K562 (cell line): ENCODE measurements at regions not wholly inside any gene's neighbourhood (a gene's known extent, or its start where the extent isn't known, plus 50 kb on each side); places are given as distances from the start of the nearest gene placed in this dataset.
A peak's percentile ranks its signal among the peaks of the same experiment; 100 is the strongest.
"Not testable (repeated sequence)": the region's sequence is repeated elsewhere in the genome, so short reads cannot be mapped to it uniquely, and the experiment has no call there.

Experiments used
- ATAC-seq: fragments of 200-7000 bp; cut with Tn5 transposase; 3 replicates; pipeline ENCODE4 v1.9.1; 2020; ENCODE audit warnings: moderate library complexity
- BruUV-seq: library from RNA; stranded (reverse); fragments of 400-500 nt; replicated peaks from 2 replicates; lab custom pipeline; 2021; lab: Mats Ljungman, UMichigan
- CTCF ChIA-PET: fragments of 300-600 bp; formaldehyde crosslinking; extraction: SDS; loops from one replicate; lab custom pipeline; 2021; ENCODE audit warnings: low intra/inter-chr PET ratio; lab: Yijun Ruan, JAX
- POLR2A ChIA-PET: fragments of 300-600, 350-650 bp; sonication (Branson Sonifier 250); formaldehyde crosslinking; extraction: SDS; loops from one replicate; lab custom pipeline; 2021; ENCODE audit warnings: antibody characterized with exemption, inconsistent platforms; lab: Yijun Ruan, JAX
- DNase-seq, 4 experiments: peaks; one replicate each; pipeline versions ENCODE4 v3.0.0 to v3.0.0-alpha.2; 2011 to 2018; ENCODE audit warnings: low spot score in 3 of 4, mixed read lengths in 3 of 4; ENCODE audit errors: extremely low read depth in 1 of 4
- FAIRE-seq: peaks from 2 replicates; lab custom pipeline; 2011; peaks lifted over from hg19 to GRCh38; lab: Jason Lieb, UNC
- H2AFZ ChIP-seq: 2 replicates; pipeline ENCODE4 v1.6.0; 2011; ENCODE audit warnings: low read depth, low read length, control low read depth, inconsistent platforms
- H3K27ac ChIP-seq: fragments of 200-600 bp; 3 replicates; pipeline ENCODE4 v1.8.0; 2011; ENCODE audit warnings: low read depth, mild to moderate bottlenecking, control low read depth, inconsistent platforms, low read length, moderate library complexity, mixed read lengths; ENCODE audit errors: extremely low read depth
- H3K27me3 ChIP-seq, 2 experiments: fragments of 300-600 bp in 1 of 2; 2 replicates in 1 of 2; 3 replicates in 1 of 2; pipeline versions ENCODE4 v1.6.0 to v1.8.0; 2011; ENCODE audit warnings: inconsistent platforms in 2 of 2, low read length in 2 of 2, mild to moderate bottlenecking in 1 of 2, mixed read lengths in 1 of 2, moderate library complexity in 1 of 2; ENCODE audit not compliant: control insufficient read depth in 2 of 2, insufficient read depth in 2 of 2
- H3K36me3 ChIP-seq: fragments of 300-600 bp; 3 replicates; pipeline ENCODE4 v1.8.0; 2011; ENCODE audit warnings: mild to moderate bottlenecking, low read length, inconsistent platforms; ENCODE audit not compliant: control insufficient read depth, insufficient read depth
- H3K4me1 ChIP-seq, 2 experiments: fragments of 200-600 bp in 1 of 2; replicated peaks in 1 of 2; 2 replicates in 1 of 2; 3 replicates in 1 of 2; pipeline versions ENCODE4 v1.5.1 to v1.8.0; 2011; ENCODE audit warnings: inconsistent platforms in 2 of 2, low read length in 2 of 2, mild to moderate bottlenecking in 1 of 2, mixed read lengths in 1 of 2, moderate library complexity in 1 of 2; ENCODE audit not compliant: control insufficient read depth in 2 of 2, insufficient read depth in 2 of 2
- H3K4me2 ChIP-seq: 2 replicates; pipeline ENCODE4 v1.6.1; 2011; ENCODE audit warnings: low read length, control low read depth, inconsistent platforms, mixed read lengths; ENCODE audit not compliant: insufficient read depth
- H3K4me3 ChIP-seq: fragments of 200-600 bp; sonication (generic), shearing (Covaris generic); 2 replicates; pipeline ENCODE4 v1.5.1; 2016; ENCODE audit warnings: control low read depth, inconsistent platforms
- H3K79me2 ChIP-seq: fragments of 200-600 bp; 3 replicates; pipeline ENCODE4 v1.8.0; 2011; ENCODE audit warnings: low read length, inconsistent platforms; ENCODE audit not compliant: control insufficient read depth, insufficient read depth
- H3K9ac ChIP-seq, 2 experiments: 2 replicates each; pipeline versions ENCODE4 v1.6.0 to v1.6.1; 2011; ENCODE audit warnings: low read depth in 2 of 2, low read length in 2 of 2, control low read depth in 1 of 2, inconsistent platforms in 1 of 2, mild to moderate bottlenecking in 1 of 2, mixed read lengths in 1 of 2; ENCODE audit not compliant: insufficient read depth in 1 of 2
- H3K9me1 ChIP-seq: one replicate; pipeline ENCODE4 v1.6.0; 2011; ENCODE audit warnings: inconsistent platforms, mild to moderate bottlenecking, low read length, moderate library complexity; ENCODE audit not compliant: control insufficient read depth, insufficient read depth
- H3K9me3 ChIP-seq: replicated peaks from 2 replicates; pipeline ENCODE4 v1.5.1; 2011; ENCODE audit warnings: low read depth, low read length, inconsistent platforms; ENCODE audit not compliant: control insufficient read depth, insufficient read depth
- H4K20me1 ChIP-seq: replicated peaks from 2 replicates; pipeline ENCODE4 v1.6.1; 2011; ENCODE audit warnings: low read length, inconsistent platforms, mixed read lengths; ENCODE audit not compliant: control insufficient read depth, insufficient read depth
- CC2D1A ChIP-seq: fragments of 450-650 bp; IDR thresholded peaks from 2 replicates; pipeline ENCODE4 v1.6.1; 2017; ENCODE audit warnings: mild to moderate bottlenecking
- CTCF ChIP-seq, 3 experiments: IDR thresholded peaks in 2 of 3; conservative IDR thresholded peaks in 1 of 3; 2 replicates each; pipeline ENCODE4 v1.5.1; 2011 to 2012; ENCODE audit warnings: low read length in 3 of 3, mild to moderate bottlenecking in 3 of 3, control low read depth in 2 of 3, improper control_type of control experiment in 1 of 3, inconsistent platforms in 1 of 3, low read depth in 1 of 3, mixed read lengths in 1 of 3, moderate library complexity in 1 of 3; ENCODE audit not compliant: insufficient read depth in 2 of 3
- RAD21 ChIP-seq, 2 experiments: fragments of 250-450 bp in 1 of 2; fragments of 450-650 bp in 1 of 2; sonication (Bioruptor Pico) in 1 of 2; formaldehyde crosslinking in 1 of 2; IDR thresholded peaks in 1 of 2; conservative IDR thresholded peaks in 1 of 2; 2 replicates each; pipeline versions ENCODE4 v1.4.0 to v1.8.0; 2020 to 2022; ENCODE audit warnings: mild to moderate bottlenecking in 2 of 2, moderate library complexity in 1 of 2
- TRIM24 ChIP-seq, 2 experiments: fragments of 450-650 bp; IDR thresholded peaks; 2 replicates each; pipeline ENCODE4 v1.6.1; 2016
- WGBS: fragments of 100-300 bp; shearing (Covaris generic); methylation state at CpG from one replicate; pipeline ENCODE4 v1.1.6; 2016; ENCODE audit warnings: low coverage, mixed read lengths; ENCODE audit not compliant: insufficient coverage; ENCODE audit errors: missing lambda C conversion rate; 5-methylcytosine and 5-hydroxymethylcytosine counted together
- in situ Hi-C: fragments of 300-500 bp; cut with MboI; formaldehyde crosslinking; loops from 4 replicates; pipeline ENCODE4 v1.15.0; 2018; ENCODE audit warnings: inconsistent platforms, mixed read lengths
- intact Hi-C: fragments of 100-400 bp; cut with micrococcal nuclease; formaldehyde crosslinking; loops from 2 replicates; pipeline ENCODE4 v1.14.2; 2022

- 58% methylated on average over 3 of the region's 3 CpGs for WGBS
These were observed 93.0 kb upstream of the CCDC91 start for GRCh38 chr12:28097221-28097620.

GRCh38 chr12:28099245-28099644 is 91.0 kb upstream of the CCDC91 start:
- not testable (repeated sequence) for ATAC-seq

More at GRCh38 chr12:28097221-28097620, 93.0 kb upstream of the CCDC91 start:
- no peaks in the 10 kb centered on the region for H3K27me3 ChIP-seq
- DNase-seq: no peak
- FAIRE-seq: no peak
- H3K79me2 ChIP-seq: no peaks in the 10 kb centered on the region
- no peak overlapping the region for H3K4me2 ChIP-seq
- intact Hi-C loops (no loop called here), in situ Hi-C loops (no loop called here)
- H3K9me3 ChIP-seq: no peaks in the 10 kb centered on the region
- H3K27ac ChIP-seq: no peak overlapping the region
- H4K20me1 ChIP-seq: no peaks in the 10 kb centered on the region
- POLR2A ChIA-PET: interaction anchor here (0.6 to 0.7 kb wide), 2 partner anchors 13 to 396 kb away, joined by 3 read pairs; no protein-coding TSS in a partner anchor
- TF ChIP-seq TRIM24 (IDR thresholded peaks at IDR 0.05): no peak
- H3K4me3 ChIP-seq: no peak overlapping the region
- H3K9me1 ChIP-seq: no peaks in the 10 kb centered on the region
- H3K9ac ChIP-seq: no peak overlapping the region
- CTCF ChIA-PET: interaction anchor here (0.5 kb wide), 1 partner anchor 362 kb away, joined by 3 read pairs; no protein-coding TSS in a partner anchor
- H3K4me1 ChIP-seq: no peaks in the 10 kb centered on the region
- BruUV-seq: no TSS peak
- no peak for ATAC-seq
- H2AFZ ChIP-seq: 0 out of 2 replicates have a peak overlapping the region, but pooled peaks have one; percentile 29
- H3K36me3 ChIP-seq: no peaks in the 10 kb centered on the region

More at GRCh38 chr12:28099245-28099644, 91.0 kb upstream of the CCDC91 start:
- H3K4me1 ChIP-seq, DNase-seq, intact Hi-C loops, H3K4me3 ChIP-seq: not testable (repeated sequence)
- TF ChIP-seq RAD21 (CRISPR knock-in tag; conservative IDR thresholded peaks at IDR 0.05 in 1 of 2, IDR thresholded peaks at IDR 0.05 in 1 of 2): peak; percentile 8 to 54; a peak in 3 of 4 replicates
- TF ChIP-seq CTCF (IDR thresholded peaks at IDR 0.05 in 2 of 3, conservative IDR thresholded peaks at IDR 0.05 in 1 of 3; ENCODE audit: insufficient read depth in 2 of 3, low read depth in 1 of 3, low read length in 3 of 3): peak in 1 of 3 experiments; percentile 18; a peak in 1 of 6 replicates
- TF ChIP-seq CC2D1A: 0 out of 2 replicates have a peak, but pooled peaks have one; percentile 34
- TF ChIP-seq, all 486 proteins: peak for 3; not testable (repeated sequence) for 483
- in situ Hi-C loops, H3K27ac ChIP-seq, POLR2A ChIA-PET, H3K79me2 ChIP-seq, H3K36me3 ChIP-seq, H3K4me2 ChIP-seq, CTCF ChIA-PET, H3K27me3 ChIP-seq, H4K20me1 ChIP-seq, H3K9ac ChIP-seq, H3K9me1 ChIP-seq, BruUV-seq, H2AFZ ChIP-seq, H3K9me3 ChIP-seq, FAIRE-seq: not testable (repeated sequence)
- WGBS: 47% methylated on average over 2 of the region's 2 CpGs
